ENCODE measurements at regions not wholly inside any gene's neighbourhood (a gene's known extent, or its start where the extent isn't known, plus 50 kb on each side); places are given as distances from the start of the nearest gene placed in this dataset.

GRCh38 chr6:22059946-22060345 lies 236.9 kb downstream of the PRL start:
- H3K79me1 ChIP-seq (ENCODE audit: low read depth in 1 of 2, low read length in 2 of 2): no peaks in the 10 kb centered on the region
- H4K5ac ChIP-seq (ENCODE audit: low read depth, low read length): no peak overlapping the region
- no CpG with 5 or more reads among the region's 1 CpG for WGBS, 2 experiments (ENCODE audit: extremely low coverage in 2 of 2, insufficient read length in 1 of 2)
- H4K8ac ChIP-seq (ENCODE audit: low read depth in 2 of 2, low read length in 2 of 2): no peak overlapping the region
- H3K4me3 ChIP-seq (ENCODE audit: insufficient read depth, low read depth, low read length): no peak overlapping the region
- H3K4me2 ChIP-seq (ENCODE audit: low read depth, low read length): no peak overlapping the region
- in situ Hi-C loops (cut with MboI; ENCODE audit: low sequenced_read_pairs): no loop called here
- no peak overlapping the region for H2AFZ ChIP-seq (replicated peaks; ENCODE audit: low read length, poor library complexity)
- TF ChIP-seq, protein P1, sequence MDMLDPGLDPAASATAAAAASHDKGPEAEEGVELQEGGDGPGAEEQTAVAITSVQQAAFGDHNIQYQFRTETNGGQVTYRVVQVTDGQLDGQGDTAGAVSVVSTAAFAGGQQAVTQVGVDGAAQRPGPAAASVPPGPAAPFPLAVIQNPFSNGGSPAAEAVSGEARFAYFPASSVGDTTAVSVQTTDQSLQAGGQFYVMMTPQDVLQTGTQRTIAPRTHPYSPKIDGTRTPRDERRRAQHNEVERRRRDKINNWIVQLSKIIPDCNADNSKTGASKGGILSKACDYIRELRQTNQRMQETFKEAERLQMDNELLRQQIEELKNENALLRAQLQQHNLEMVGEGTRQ (IDR thresholded peaks at IDR 0.05; ENCODE audit: low read depth, low read length): no peak
- TF ChIP-seq MXI1 (IDR thresholded peaks at IDR 0.05; ENCODE audit: borderline replicate concordance, low read depth, low read length) (no peak), CTCF (conservative IDR thresholded peaks at IDR 0.05; ENCODE audit: low read depth, low read length) (no peak), FOS (IDR thresholded peaks at IDR 0.05; ENCODE audit: low read depth, low read length) (no peak), BHLHE40 (IDR thresholded peaks at IDR 0.05; ENCODE audit: low read depth, low read length) (no peak), POLR2A (IDR thresholded peaks at IDR 0.05; ENCODE audit: low read depth, low read length) (no peak), MAZ (IDR thresholded peaks at IDR 0.05; ENCODE audit: borderline replicate concordance, low read depth, low read length) (no peak), SMC3 (IDR thresholded peaks at IDR 0.05; ENCODE audit: low read depth, low read length) (no peak), RCOR1 (IDR thresholded peaks at IDR 0.05; ENCODE audit: insufficient replicate concordance, low read length) (no peak), RAD21 (IDR thresholded peaks at IDR 0.05; ENCODE audit: low read length) (no peak), MAFK (IDR thresholded peaks at IDR 0.05; ENCODE audit: low read depth, low read length) (no peak)
- TF ChIP-seq, protein P2, sequence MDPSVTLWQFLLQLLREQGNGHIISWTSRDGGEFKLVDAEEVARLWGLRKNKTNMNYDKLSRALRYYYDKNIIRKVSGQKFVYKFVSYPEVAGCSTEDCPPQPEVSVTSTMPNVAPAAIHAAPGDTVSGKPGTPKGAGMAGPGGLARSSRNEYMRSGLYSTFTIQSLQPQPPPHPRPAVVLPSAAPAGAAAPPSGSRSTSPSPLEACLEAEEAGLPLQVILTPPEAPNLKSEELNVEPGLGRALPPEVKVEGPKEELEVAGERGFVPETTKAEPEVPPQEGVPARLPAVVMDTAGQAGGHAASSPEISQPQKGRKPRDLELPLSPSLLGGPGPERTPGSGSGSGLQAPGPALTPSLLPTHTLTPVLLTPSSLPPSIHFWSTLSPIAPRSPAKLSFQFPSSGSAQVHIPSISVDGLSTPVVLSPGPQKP (IDR thresholded peaks at IDR 0.05; ENCODE audit: borderline replicate concordance, low read depth, low read length): no peak
- H2AK9ac ChIP-seq (replicated peaks; ENCODE audit: low read depth, low read length, poor library complexity): no peak overlapping the region
- ATAC-seq (ENCODE audit: low read depth) (no peak), DNase-seq (no peak)
- H3K9me3 ChIP-seq (ENCODE audit: control insufficient read depth, insufficient read depth, low read length): peaks cover 3% of the 10 kb centered on the region; the same call in 1 of the 2 replicates
- BruUV-seq (replicated peaks): no TSS peak
- ChIA-PET POLR2A (ENCODE audit: unreplicated experiment) (no interaction called here), CTCF (no interaction called here)
- no peak overlapping the region for H3K14ac ChIP-seq (replicated peaks; ENCODE audit: low read depth, low read length)
- H3K27ac ChIP-seq (ENCODE audit: insufficient read depth, low read length): no peak overlapping the region
- H3K23ac ChIP-seq (ENCODE audit: low read depth, low read length): no peak overlapping the region
- no peak overlapping the region for H2AK5ac ChIP-seq (ENCODE audit: low read depth, low read length)
- no peaks in the 10 kb centered on the region for H3K9me1 ChIP-seq (ENCODE audit: insufficient read depth, low read length)
- no peak overlapping the region for H2BK20ac ChIP-seq (ENCODE audit: low read depth, low read length)
- no peak overlapping the region for H3K56ac ChIP-seq (ENCODE audit: extremely low read depth, insufficient read depth, low read length)
- H4K91ac ChIP-seq (ENCODE audit: insufficient read depth, low read depth, low read length): no peak overlapping the region
- no peak overlapping the region for H2BK15ac ChIP-seq (ENCODE audit: low read depth, low read length)
- no peak overlapping the region for H2BK120ac ChIP-seq (ENCODE audit: low read depth, low read length)
- H3K4ac ChIP-seq (ENCODE audit: low read depth, low read length): no peak overlapping the region
- H3K4me1 ChIP-seq (ENCODE audit: control insufficient read depth, insufficient read depth, low read length): no peaks in the 10 kb centered on the region
- no peak overlapping the region for H3K18ac ChIP-seq (ENCODE audit: low read depth, low read length)
- peaks cover 7% of the 10 kb centered on the region for H3K36me3 ChIP-seq (ENCODE audit: control insufficient read depth, insufficient read depth, low read length)
- intact Hi-C loops (cut with micrococcal nuclease): no loop called here
- H2BK5ac ChIP-seq (ENCODE audit: low read depth, low read length, poor library complexity, severe bottlenecking): no peak overlapping the region
- no peak overlapping the region for H3K9ac ChIP-seq (ENCODE audit: low read depth, low read length)
- dilution Hi-C loops (cut with HindIII; ENCODE audit: low sequenced_read_pairs, unreplicated experiment): no loop called here
- no peaks in the 10 kb centered on the region for H3K27me3 ChIP-seq (ENCODE audit: control insufficient read depth, insufficient read depth, low read length)
- H4K20me1 ChIP-seq (ENCODE audit: insufficient read depth, low read length): no peaks in the 10 kb centered on the region
